Activated T-cell treated with anti-CD3 and anti-CD28 coated beads for 4 hours (primary cell): ENCODE measurements at regions not wholly inside any gene's neighbourhood (a gene's known extent, or its start where the extent isn't known, plus 50 kb on each side); places are given as distances from the start of the nearest gene placed in this dataset.
"Not testable (repeated sequence)": the region's sequence is repeated elsewhere in the genome, so short reads cannot be mapped to it uniquely, and the experiment has no call there.

Experiments used
- DNase-seq: peaks from one replicate; pipeline ENCODE4 v3.0.0-alpha.2; 2020

DNA sequence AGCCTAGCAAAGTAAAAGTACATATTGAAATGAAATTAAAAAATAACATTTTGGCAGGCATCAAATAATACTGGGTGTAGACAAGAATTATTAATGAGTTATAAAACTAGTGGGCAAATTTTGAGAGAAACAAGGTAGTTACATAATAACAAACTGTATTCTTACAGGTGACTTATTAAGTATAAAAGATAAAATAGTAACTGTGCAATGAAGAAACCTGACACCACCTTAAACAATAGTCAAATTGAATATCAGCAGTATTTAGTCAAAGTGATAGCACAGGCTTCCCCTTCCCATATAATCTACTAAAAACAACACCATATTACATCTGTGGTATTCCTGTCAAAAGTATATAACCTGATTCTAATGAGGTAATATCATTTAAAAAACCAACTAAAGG, 1099.8 kb upstream of the CRIM1 start:
- no peak for DNase-seq

DNA sequence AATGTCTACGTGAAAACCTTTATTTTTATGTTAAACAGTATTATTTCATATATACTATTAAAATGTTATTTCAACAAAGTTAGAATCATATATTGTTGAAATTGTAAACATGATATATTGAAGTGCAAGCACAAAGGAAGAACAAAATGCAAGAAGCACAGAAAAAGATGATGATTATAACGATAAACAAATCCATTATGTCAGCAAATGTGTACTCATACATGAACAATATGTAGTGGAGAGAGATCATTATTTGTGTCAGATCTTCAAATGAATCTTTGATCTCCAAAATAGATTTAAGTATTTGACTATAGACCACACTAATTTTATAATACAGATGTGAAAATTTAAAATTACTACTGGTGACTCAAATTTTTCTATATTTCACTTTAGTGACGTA, 1104.4 kb upstream of the CRIM1 start:
- DNase-seq = no peak

DNA sequence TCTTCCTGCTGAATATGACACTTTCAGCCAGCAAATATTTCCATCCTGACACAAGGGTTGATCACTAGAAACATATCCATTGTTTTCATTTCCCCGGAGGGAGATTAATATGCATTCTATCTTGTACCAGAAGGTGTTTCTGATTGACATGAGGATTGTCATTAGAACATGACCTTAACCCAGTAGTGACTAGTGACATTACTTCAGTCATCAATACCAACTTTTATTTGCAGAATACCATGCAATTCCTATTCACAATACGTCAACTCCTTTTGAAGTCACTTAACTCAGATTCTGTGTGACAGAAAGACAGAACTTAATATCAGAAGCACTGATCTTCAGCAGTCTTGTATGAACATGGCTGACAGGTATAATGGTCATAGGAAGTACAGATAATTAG, 1108.9 kb upstream of the CRIM1 start:
- no peak for DNase-seq

DNA sequence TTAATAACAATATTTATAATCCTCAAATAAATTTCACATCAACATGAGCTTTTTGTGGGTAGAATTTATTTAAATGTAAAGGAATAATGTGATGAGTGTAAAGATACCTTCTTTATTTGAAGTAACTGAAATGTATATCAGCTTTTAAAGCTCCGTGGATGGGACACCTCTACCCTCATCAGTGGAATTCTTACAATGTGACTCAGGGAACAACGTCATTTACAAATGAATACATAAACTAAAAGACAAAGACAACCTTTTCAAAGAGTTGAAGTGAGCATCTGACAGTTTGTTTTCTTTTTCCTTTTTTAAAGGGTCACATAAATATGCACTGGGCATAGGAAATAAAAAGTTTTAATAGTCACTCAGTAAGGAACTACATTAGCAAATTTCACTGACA, 1127.0 kb upstream of the CRIM1 start:
- DNase-seq = no peak

DNA sequence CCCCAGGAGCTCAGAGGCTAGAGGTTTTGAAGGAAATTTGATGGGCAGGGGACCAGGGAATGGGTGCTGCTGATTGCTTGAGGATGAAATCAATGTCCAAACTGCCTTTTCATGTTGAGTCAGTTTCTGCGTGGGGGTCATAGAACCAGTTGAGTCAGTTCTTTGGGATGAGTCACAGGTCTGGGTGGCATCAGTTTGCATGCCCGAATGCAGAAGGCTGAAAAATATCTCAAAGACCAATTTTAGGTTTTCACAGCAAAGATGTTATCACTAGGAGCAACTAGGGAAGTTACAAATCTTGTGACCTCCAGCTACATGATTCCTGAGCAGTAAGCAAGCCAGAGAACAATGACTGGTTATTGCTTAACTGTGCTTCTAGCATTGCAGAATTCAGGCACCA, 1135.1 kb upstream of the CRIM1 start:
- no peak for DNase-seq

DNA sequence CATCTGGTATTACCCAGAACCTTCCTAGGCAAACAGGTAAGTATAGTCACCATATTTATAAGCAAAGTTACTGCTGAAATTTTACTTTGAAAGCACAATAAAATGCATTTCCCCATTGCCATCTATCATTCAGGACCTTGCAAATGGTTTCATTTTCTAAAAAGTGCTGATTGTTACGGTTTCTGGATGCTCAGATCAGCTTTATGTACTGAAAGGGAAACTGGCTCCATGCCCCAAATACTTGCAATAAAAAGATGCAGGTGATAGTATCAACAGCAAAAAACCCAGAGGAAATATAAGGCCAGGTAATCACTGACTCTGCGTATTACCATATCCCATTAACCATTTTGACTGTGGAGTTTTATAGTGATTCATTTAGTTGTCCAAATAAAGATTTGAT, 1150.7 kb upstream of the CRIM1 start:
- DNase-seq = no peak

DNA sequence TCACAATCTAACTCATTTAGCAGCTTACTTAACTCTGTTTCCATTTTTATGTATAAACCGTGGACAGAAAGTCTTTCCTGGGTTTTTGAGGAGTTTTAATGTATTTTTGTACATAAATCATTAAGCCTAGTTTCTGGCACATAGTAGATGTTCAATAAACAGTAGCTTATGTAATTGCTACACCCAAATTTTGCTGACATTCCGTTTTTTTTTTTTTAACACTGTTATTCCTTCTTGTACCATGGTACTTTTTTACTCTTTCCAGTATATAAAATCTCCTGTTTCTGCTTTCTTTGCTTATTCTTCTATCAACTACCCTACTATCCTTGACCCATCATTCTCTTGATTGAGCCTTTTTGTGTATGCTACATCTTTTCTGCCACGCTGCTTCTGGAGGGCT, 1151.3 kb upstream of the CRIM1 start:
- DNase-seq = no peak

DNA sequence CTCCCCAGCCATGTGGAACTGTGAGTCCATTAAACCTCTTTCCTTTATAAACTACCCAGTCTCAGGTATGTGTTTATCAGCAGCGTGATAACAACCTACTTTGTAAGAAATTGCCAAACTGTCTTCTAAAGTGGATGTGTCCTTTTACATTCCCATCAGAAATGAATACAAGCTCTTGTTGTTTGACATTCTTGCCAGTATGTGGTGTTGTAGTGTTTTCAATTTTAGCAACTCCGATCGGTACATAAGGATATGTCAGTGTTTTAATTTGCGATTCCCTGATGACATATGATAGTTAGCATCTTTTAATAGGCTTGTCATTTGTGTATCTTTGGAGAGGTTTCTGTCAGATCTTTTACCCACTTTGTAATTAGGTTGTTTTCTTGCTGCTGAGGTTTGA, 1156.3 kb upstream of the CRIM1 start:
- DNase-seq = no peak

DNA sequence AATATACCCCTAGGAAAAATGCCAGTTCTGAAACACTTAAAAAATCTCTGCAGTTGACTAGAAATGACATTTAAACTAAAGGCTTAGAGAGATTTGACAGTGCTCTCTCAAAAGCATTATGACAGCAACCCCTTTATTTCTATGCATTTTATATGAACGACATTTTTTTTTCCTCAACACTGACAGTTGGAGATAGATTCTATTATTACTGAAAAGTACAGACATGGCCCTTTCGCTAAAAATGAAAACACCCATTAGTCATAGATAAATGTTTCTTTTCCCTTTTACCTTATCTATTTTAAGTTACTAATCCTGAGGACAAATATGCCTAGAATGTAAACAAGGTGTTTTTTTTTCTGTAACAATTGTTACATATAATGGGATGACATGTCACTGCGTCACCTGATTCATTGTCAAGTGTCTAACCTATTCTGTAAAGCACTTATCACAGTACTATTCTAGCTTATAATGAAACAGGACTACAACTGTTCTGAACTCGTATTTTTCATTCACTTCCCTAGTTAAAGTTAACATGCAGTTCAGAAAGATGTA, 1169.6 kb upstream of the CRIM1 start:
- no peak for DNase-seq

DNA sequence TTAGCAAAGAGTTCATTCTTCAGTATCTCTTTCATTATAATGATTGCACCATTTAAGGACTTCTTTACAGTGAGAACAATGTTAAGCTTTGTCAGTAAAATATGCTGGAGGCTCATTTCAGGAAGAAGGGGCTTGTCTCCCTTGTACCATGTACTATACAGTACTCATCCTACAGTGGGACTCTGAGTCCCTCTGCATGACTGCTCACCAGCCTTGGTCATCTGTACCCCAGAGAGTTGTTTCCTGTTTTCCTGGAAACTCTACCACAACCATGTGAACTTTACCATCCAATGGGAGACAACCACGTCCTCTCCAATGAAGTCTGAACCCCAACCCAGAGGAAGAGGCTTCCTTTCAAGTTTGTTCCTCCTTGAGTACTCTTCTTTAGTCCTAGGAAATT, 1171.1 kb upstream of the CRIM1 start:
- no peak for DNase-seq

DNA sequence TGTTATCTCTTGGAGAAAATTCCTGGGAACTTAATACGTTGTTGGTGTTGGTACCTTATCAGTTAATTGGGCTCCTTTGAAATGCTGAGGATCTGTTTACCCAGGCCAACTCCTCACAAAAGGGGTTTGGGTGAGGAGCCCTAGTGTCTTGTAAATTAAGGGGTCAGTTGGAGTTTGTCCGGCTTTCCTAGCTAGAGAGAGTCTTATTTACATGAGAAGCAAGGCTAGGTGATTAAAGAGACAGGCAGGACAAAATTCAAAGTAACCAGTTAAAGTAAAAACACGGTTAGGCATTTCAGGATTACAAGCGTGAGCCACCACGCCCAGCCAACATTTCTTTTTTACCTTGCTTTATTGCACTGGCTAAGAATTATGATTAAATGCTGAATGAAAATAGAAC, 1178.9 kb upstream of the CRIM1 start:
- not testable (repeated sequence) for DNase-seq

DNA sequence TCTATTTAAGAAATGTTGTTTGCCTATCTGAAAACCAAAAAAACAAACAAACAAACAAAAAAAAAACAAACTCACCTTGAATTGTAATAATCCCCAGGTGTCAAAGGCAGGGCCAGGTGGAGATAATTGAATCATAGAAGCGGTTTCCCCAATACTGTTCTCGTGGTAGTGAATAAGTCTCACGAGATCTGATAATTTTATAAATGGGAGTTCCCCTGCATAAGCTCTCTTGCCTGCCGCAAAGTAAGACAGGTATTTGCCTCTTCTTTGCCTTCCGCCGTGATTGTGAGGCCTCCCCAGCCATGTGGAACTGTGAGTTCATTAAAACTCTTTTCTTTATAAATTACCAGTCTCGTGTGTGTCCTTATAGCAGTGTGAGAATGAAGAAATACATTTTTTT, 1180.7 kb upstream of the CRIM1 start:
- no peak for DNase-seq

DNA sequence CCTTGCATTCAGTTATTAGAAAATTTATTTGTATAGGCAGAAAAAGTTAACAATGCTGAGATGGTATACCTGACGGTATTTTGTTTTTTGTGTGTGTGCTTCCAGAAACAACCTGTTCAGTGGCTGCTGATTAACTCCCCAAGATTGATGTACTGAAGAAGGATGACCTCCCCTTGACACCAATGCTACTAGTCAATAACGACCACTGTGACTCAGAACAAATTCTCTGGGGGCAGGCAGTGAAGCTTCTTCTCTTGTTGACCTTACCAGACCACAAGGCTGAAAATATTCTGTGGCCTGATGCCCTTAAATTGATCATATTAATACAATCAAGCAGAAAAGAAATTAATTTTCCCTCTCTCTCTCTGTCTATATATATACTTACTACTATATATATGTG, 1182.9 kb upstream of the CRIM1 start:
- no peak for DNase-seq

DNA sequence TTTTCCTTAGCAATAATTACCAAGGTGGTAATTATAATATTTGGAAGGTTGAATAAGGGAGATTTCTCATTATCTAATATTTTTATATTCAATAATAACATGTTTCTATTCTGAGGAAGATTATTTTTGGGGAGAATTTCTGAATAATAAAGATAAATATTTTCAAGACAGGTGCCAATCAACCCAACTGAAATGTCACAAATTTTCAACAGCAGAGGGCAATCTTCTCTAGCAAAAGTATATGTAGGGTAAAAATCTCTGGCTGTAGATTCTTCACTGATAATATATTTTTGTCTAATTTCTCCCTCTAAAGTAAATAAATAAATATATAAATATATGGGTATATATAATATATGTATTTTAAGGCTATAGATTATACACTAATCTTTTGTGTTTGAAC, 1187.2 kb upstream of the CRIM1 start:
- no peak for DNase-seq

DNA sequence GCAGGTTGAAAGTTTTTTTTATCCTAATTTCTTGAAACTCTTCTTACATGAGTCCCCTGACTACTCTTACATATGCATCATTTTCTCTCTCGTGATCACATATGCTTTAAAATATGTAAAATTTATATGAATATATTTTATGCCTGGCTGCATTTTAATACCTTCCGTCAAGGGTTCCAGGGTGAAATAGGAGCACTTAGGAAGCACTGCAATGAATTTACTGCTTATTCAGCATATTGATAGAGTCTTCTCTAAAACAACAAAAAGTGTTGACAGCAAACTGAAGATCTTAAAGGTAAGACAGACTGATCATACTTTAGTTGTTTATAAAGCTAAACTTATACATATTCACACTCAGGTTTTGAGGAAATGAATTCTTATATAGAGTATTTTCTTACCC, 1191.6 kb upstream of the CRIM1 start:
- no peak for DNase-seq

DNA sequence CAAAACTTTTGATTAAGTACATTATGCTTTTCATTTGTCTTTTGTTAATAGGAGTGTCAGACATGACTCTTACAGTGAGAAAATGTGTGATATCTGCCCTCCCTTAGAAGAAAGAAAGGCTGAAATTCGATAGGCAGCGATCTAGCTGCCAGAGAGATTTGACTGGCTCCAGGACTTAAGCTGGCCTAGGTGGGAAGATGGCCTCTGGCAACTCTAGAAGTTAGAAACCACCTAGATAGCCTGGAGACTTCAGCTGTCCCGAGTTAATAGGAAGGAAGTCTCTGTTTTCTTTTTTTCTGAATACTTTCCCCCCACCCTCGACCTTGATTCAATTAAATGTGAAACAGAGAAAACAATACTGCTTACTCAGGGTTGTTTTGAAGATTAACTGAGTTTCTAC, 1194.7 kb upstream of the CRIM1 start:
- DNase-seq = no peak

DNA sequence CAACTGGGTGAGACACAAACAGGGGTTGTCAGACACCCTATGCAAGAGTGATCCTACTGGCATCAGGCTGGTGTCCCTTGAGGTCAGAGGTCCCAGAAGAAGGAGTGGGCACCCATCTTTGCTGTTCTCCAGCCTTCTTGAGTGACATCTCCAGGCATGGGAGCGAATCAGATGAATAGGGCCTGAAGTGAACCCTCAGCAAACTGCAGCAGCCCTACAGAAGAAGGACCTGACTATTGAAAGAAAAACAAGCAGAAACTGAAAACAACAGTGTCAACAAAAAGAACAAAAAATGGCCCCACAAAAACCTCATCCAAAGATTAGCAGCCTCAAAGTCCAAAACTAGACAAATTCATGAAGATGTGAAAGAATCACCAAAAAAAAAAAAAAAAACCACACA, 1229.7 kb upstream of the CRIM1 start:
- DNase-seq = no peak

DNA sequence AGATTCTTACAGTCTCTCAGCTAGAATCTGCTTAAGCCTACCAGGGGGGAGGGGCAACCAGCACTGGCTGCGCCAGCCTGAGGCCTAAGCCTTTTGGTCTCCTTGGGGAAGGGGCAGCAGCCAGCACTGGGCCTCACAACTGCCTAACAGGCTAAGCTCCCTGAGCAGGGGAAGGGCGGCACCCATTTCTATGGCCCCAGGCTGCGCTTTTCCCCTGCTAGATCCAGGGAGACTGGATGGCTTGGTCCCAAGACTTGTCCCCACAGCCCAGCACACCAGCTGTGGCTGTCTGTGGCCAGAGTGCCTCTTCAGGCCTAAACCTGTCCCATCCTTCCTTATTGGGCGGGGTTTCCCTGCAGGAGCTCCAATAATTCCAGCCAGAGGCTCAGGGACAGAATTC, 1230.3 kb upstream of the CRIM1 start:
- no peak for DNase-seq

DNA sequence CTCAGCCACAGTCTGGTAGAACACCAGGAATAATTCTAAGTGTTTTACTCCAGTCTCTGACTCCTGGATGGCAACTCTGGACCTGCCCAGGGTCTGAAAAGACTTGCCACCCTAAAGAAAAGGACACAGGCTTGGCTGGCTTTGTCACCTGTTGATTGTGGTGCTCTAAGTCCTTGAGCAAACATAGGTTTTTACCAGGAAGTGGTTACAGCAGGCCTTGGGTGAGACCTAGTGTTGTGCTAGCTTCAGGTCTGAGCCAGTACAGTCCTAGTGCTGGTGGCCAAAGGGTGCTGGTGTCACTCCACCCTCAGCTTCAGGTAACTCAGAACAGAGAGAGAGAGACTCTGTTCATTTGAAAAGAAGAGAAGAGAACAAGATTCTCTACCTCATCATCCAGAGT, 1239.4 kb upstream of the CRIM1 start:
- DNase-seq = no peak

DNA sequence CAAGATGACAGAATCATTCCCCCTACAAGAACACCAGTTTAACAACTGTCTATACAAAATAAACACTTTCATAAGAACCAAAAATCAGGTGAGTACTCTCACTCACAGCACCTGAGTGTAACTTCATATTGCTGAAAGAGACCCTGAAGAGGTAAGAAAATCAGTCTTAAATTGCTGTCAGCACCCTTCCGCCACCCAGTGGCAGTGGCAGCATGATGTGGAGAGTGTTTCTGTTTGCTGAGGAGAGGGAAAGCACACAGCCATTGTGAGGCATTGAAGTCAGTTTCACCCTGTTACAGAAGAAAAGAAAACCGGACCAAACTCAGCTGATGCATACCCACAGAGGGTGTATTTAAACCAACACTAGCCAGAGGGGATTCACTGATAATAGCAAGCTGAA, 1240.8 kb upstream of the CRIM1 start:
- DNase-seq = no peak

DNA sequence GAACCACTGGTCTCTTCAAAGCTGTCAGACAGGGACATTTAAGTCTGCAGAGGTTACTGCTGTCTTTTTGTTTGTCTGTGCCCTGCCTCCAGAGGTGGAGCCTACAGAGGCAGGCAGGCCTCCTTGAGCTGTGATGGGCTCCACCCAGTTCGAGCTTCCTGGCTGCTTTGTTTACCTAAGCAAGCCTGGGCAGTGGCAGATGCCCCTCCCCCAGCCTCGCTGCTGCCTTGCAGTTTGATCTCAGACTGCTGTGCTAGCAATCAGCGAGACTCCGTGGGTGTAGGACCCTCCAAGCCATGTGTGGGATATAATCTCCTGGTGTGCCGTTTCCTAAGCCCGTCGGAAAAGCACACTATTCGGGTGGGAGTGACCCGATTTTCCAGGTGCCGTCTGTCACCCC, 1243.2 kb upstream of the CRIM1 start:
- not testable (repeated sequence) for DNase-seq

DNA sequence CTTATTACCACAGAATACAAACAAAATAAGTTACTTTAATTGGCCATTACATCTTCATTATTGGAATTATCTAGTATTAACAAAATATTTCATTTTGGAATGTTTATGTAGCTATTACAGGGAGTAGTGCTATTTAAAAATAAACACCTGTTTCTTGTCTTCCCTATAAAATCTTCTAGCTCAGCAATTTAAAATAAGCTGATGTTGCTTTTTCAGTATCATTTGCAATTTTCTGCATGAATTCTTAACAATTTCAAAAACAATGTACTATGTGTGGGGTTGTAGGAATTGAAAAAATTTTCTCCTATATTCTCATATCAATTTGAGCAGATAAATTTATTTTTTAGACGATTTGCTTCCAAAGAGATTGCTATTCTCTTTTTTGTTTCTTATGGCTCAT, 1251.3 kb upstream of the CRIM1 start:
- DNase-seq = no peak

DNA sequence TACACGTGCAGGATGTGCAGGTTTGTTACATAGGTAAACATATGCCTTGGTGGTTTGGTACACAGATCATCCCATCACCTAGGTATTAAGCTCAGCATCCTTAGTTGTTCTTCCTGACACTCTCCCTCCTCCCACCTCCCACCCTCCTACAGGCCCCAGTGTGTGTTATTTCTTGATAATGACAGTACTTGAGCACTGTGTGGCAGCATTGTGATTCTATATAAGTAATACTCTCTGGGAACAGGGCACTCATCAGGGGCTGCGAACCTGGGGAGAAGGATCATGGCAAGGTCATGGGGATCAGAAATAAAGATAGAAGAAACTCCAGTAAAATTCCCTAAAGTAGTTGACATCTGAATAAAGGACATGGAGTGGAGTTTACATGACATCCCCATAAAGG, 1256.2 kb upstream of the CRIM1 start:
- DNase-seq = no peak

DNA sequence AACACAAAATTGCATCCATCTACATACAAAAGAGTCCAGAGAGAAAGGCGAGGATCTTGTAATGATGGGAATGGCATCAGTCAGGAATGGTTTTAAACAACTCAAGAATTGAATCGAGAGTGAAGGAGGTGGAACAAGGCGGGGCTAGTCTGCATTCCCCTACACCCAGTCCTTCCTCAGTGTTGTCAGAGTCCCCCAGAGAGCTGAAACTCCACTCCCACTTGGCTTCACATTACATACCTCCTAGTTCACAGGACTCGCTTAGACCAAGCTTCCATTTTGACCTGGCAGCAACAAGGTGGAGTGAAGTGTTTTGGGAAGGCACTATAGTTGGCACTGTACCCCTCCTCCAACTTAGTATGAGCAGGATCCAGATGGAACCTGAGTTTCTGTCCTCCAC, 1273.5 kb upstream of the CRIM1 start:
- DNase-seq = no peak

DNA sequence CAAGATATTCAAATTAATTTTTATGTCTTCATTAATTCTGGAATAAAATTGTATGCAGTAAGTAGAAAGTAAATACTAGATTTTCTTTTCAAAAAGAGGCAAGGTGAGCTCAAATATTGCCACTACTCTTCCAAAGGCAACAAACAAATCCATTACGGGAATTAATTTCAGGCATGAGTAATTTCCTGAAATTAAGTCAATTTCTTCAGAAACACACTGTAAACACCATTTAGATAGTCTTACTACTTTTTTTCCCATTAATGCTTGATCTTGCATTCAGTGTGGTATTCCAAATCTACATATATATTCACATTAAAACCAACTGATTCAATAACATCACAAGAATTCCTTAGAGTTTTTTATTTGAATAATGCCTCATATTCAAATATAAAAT, 1274.0 kb upstream of the CRIM1 start:
- DNase-seq = no peak

DNA sequence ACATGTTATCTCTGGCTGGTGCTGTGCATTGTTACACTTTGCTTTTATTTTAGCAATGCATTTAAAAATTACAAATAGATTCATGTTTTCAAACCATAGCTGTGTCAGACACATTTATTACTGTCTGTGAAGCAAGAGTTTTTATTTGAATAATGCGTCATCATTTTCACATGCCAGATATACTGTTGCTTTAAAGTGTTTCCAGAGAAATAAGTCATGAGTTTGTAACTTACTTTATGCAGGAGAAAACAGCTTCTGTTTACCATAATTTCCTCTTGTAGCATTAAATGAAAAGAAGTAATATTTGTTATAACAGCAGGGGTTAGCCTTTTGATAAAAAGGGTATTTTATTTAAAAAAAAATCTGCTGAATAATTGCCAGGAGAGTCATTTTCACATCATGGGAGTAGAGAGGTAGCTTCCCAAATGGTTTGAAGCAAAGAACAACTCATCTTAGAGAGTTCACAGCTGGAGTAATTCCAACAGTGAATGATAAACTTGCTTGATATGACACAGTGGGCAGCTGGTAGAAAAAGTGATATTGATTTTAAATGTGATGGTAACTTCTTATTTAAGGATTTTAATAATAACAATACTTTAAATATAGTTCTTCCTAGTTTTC, 1274.5 kb upstream of the CRIM1 start:
- no peak for DNase-seq
